ENCODE measurements at regions not wholly inside any gene's neighbourhood (a gene's known extent, or its start where the extent isn't known, plus 50 kb on each side); places are given as distances from the start of the nearest gene placed in this dataset.

DNA sequence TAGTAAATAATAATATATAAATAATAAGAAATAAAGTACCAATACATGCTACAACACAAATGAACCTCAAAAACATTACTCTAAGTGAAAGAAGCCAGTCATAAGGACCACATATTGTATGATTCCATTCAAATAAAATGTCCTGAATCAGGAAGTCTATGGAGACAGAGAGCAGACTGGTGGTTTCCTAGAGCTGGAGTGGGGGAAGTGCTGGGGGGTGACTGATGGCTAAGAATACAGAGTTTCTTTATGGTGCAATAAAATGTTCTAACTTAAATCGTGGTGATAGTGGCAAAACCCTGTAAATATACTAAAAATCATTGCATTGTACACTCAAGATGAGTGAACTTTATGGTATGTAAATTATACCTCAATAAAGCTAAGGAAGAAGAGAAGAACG, 376.5 kb downstream of the BUD13 start:
- H2AFZ ChIP-seq = no peak overlapping the region
- no peak overlapping the region for H3K27ac Mint-ChIP-seq
- no peak overlapping the region for H3K27ac ChIP-seq (ENCODE audit: low read depth)
- H3K4me2 ChIP-seq = no peak overlapping the region
- H3K4me3 ChIP-seq = no peak overlapping the region
- DNase-seq (ENCODE audit: low spot score) = no peak
- no peaks in the 10 kb centered on the region; the same call in 1 of the 2 replicates for H3K9me2 ChIP-seq (ENCODE audit: insufficient read depth)
- H3K27me3 ChIP-seq (ENCODE audit: insufficient read depth) = no peaks in the 10 kb centered on the region
- 0 out of 3 replicates have a peak, but pooled peaks cover 2% of the 10 kb centered on the region for H3K9me3 Mint-ChIP-seq
- peaks cover 1% of the 10 kb centered on the region for H3K27me3 Mint-ChIP-seq (ENCODE audit: insufficient read depth, low read depth, poor library complexity)
- TF ChIP-seq EZH2 (IDR thresholded peaks at IDR 0.05; ENCODE audit: low read depth, unreplicated experiment) (no peak), ZNF114 (CRISPR knock-in tag; IDR thresholded peaks at IDR 0.05) (no peak), CTCF (conservative IDR thresholded peaks at IDR 0.05; ENCODE audit: low read depth in 2 of 2) (no peak), POLR2AphosphoS5 (IDR thresholded peaks at IDR 0.05; ENCODE audit: low read depth) (no peak), JUNB (IDR thresholded peaks at IDR 0.05; ENCODE audit: unreplicated experiment) (no peak), REST (IDR thresholded peaks at IDR 0.05; ENCODE audit: unreplicated experiment) (no peak), STAT1 (IDR thresholded peaks at IDR 0.05; ENCODE audit: unreplicated experiment) (no peak), ZNF331 (CRISPR knock-in tag; IDR thresholded peaks at IDR 0.05; ENCODE audit: low read depth) (no peak)
- TF ChIP-seq, protein P1, sequence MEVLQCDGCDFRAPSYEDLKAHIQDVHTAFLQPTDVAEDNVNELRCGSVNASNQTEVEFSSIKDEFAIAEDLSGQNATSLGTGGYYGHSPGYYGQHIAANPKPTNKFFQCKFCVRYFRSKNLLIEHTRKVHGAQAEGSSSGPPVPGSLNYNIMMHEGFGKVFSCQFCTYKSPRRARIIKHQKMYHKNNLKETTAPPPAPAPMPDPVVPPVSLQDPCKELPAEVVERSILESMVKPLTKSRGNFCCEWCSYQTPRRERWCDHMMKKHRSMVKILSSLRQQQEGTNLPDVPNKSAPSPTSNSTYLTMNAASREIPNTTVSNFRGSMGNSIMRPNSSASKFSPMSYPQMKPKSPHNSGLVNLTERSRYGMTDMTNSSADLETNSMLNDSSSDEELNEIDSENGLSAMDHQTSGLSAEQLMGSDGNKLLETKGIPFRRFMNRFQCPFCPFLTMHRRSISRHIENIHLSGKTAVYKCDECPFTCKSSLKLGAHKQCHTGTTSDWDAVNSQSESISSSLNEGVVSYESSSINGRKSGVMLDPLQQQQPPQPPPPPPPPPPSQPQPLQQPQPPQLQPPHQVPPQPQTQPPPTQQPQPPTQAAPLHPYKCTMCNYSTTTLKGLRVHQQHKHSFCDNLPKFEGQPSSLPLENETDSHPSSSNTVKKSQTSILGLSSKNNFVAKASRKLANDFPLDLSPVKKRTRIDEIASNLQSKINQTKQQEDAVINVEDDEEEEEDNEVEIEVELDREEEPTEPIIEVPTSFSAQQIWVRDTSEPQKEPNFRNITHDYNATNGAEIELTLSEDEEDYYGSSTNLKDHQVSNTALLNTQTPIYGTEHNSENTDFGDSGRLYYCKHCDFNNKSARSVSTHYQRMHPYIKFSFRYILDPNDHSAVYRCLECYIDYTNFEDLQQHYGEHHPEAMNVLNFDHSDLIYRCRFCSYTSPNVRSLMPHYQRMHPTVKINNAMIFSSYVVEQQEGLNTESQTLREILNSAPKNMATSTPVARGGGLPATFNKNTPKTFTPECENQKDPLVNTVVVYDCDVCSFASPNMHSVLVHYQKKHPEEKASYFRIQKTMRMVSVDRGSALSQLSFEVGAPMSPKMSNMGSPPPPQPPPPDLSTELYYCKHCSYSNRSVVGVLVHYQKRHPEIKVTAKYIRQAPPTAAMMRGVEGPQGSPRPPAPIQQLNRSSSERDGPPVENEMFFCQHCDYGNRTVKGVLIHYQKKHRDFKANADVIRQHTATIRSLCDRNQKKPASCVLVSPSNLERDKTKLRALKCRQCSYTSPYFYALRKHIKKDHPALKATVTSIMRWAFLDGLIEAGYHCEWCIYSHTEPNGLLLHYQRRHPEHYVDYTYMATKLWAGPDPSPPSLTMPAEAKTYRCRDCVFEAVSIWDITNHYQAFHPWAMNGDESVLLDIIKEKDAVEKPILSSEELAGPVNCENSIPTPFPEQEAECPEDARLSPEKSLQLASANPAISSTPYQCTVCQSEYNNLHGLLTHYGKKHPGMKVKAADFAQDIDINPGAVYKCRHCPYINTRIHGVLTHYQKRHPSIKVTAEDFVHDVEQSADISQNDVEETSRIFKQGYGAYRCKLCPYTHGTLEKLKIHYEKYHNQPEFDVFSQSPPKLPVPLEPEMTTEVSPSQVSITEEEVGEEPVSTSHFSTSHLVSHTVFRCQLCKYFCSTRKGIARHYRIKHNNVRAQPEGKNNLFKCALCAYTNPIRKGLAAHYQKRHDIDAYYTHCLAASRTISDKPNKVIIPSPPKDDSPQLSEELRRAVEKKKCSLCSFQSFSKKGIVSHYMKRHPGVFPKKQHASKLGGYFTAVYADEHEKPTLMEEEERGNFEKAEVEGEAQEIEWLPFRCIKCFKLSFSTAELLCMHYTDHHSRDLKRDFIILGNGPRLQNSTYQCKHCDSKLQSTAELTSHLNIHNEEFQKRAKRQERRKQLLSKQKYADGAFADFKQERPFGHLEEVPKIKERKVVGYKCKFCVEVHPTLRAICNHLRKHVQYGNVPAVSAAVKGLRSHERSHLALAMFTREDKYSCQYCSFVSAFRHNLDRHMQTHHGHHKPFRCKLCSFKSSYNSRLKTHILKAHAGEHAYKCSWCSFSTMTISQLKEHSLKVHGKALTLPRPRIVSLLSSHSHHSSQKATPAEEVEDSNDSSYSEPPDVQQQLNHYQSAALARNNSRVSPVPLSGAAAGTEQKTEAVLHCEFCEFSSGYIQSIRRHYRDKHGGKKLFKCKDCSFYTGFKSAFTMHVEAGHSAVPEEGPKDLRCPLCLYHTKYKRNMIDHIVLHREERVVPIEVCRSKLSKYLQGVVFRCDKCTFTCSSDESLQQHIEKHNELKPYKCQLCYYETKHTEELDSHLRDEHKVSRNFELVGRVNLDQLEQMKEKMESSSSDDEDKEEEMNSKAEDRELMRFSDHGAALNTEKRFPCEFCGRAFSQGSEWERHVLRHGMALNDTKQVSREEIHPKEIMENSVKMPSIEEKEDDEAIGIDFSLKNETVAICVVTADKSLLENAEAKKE (CRISPR knock-in tag; IDR thresholded peaks at IDR 0.05) = no peak
- TF ChIP-seq, protein P2, sequence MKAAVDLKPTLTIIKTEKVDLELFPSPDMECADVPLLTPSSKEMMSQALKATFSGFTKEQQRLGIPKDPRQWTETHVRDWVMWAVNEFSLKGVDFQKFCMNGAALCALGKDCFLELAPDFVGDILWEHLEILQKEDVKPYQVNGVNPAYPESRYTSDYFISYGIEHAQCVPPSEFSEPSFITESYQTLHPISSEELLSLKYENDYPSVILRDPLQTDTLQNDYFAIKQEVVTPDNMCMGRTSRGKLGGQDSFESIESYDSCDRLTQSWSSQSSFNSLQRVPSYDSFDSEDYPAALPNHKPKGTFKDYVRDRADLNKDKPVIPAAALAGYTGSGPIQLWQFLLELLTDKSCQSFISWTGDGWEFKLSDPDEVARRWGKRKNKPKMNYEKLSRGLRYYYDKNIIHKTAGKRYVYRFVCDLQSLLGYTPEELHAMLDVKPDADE (IDR thresholded peaks at IDR 0.05) = no peak
- peaks cover 9% of the 10 kb centered on the region for H3K4me1 Mint-ChIP-seq
- ATAC-seq = no peak
- no peaks in the 10 kb centered on the region for H3K79me2 ChIP-seq (replicated peaks; ENCODE audit: insufficient read depth)
- no peaks in the 10 kb centered on the region for H3K36me3 ChIP-seq (ENCODE audit: insufficient read depth)
- H3K4me3 Mint-ChIP-seq = no peak overlapping the region
- H3K4me1 ChIP-seq (ENCODE audit: insufficient read depth) = peaks cover 7% of the 10 kb centered on the region; the same call in 1 of the 2 replicates
- no peaks in the 10 kb centered on the region for H4K20me1 ChIP-seq (replicated peaks; ENCODE audit: insufficient read depth)
- no peaks in the 10 kb centered on the region for H3F3A ChIP-seq (replicated peaks; ENCODE audit: low read depth)
- no peaks in the 10 kb centered on the region for H3K36me3 Mint-ChIP-seq (ENCODE audit: low read depth)
